T-helper 17 cell (primary cell): ENCODE measurements at regions not wholly inside any gene's neighbourhood (a gene's known extent, or its start where the extent isn't known, plus 50 kb on each side); places are given as distances from the start of the nearest gene placed in this dataset.

Source experiments
- ATAC-seq: fragments of 150-1000 bp; cut with Tn5 transposase; 2 replicates; pipeline ENCODE4 v1.10.0; 2021; ENCODE audit warnings: mild to moderate bottlenecking, moderate library complexity
- DNase-seq, 3 donors: peaks; one replicate each; pipeline versions ENCODE4 v3.0.0 to v3.0.0-alpha.2; 2020 to 2021
- H3K9me3 ChIP-seq: one replicate; pipeline ENCODE4 v1.7.0; 2013; ENCODE audit warnings: low read length, mild to moderate bottlenecking; ENCODE audit not compliant: control insufficient read depth, poor library complexity, severe bottlenecking
- H3K27ac Mint-ChIP-seq: one replicate; pipeline ENCODE4 v1.8.0; 2022; ENCODE audit warnings: mild to moderate bottlenecking, moderate library complexity, mixed read lengths
- H3K27me3 Mint-ChIP-seq: one replicate; pipeline ENCODE4 v1.8.0; 2022; ENCODE audit warnings: mixed read lengths
- H3K36me3 Mint-ChIP-seq: one replicate; pipeline ENCODE4 v1.8.0; 2022; ENCODE audit warnings: low read depth, mixed read lengths
- H3K4me1 Mint-ChIP-seq: one replicate; pipeline ENCODE4 v1.8.0; 2022; ENCODE audit warnings: mild to moderate bottlenecking, mixed read lengths
- H3K4me3 Mint-ChIP-seq: one replicate; pipeline ENCODE4 v1.8.0; 2022; ENCODE audit warnings: mild to moderate bottlenecking, moderate library complexity, mixed read lengths

DNA sequence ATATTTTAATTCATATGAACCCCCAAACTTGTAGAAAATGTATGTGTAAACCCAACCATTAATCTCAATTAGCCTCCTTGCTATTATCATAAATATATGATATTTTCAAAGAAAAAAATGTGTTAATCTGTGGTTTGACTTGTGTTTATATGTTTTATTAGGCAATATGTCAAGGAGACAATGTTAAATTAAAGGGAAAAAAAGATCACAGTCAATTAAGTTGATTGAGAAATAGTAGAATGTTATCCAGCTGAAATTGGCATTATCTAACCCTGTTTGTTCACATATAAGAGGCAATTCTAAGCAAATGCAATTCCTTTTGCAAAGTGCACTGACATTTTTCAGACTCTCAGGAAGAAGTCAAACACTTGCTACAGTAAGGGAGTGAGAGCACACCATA is 745.3 kb downstream of the C12orf50 start:
- no peaks in the 10 kb centered on the region for H3K9me3 ChIP-seq
- Mint-ChIP-seq H3K36me3 (no peaks in the 10 kb centered on the region), H3K27me3 (no peaks in the 10 kb centered on the region), H3K4me1 (no peaks in the 10 kb centered on the region), H3K27ac (no peak overlapping the region), H3K4me3 (no peak overlapping the region)
- DNase-seq (no peak), ATAC-seq (no peak)

DNA sequence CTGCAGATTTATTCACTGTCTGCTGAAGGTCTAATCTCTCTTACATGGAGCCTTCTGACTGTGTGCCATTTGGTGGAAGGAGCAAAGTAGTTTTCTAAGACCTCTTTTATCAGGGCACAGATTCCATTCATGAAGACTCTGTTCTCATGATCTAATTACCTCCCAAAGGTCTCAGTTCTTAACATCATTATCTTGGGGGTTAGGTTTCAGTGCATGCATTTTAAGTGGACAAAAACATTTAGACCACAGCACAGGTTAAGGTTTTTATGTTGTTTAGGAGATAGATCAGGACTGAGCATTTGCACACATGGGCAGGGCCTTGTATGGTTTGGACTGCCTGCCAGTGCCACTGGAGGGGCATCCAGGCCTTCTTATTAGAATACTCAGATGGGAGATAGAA is 746.1 kb downstream of the C12orf50 start:
- no peaks in the 10 kb centered on the region for H3K4me1 Mint-ChIP-seq
- no peak overlapping the region for H3K4me3 Mint-ChIP-seq
- no peak overlapping the region for H3K27ac Mint-ChIP-seq
- no peaks in the 10 kb centered on the region for H3K36me3 Mint-ChIP-seq
- no peaks in the 10 kb centered on the region for H3K9me3 ChIP-seq
- ATAC-seq = no peak
- no peak for DNase-seq
- no peaks in the 10 kb centered on the region for H3K27me3 Mint-ChIP-seq

DNA sequence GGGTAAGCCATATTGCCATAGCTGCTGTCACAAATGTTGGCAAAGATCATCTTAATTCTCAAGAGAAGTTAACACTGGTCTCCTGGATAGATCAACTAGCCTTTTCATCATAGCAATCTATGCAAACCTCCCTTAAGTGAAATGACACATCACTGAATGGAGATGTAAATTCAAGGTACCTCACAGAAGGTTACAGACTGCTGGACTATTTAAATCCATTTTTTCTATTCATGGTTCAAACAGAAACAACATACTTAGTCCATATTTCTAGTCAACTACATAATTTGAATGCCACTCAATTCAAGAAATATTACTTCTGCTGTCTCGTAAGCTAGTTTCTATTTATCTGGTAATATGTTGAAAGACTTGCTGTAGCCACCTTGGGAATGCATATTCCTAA is 748.3 kb downstream of the C12orf50 start:
- Mint-ChIP-seq H3K4me3 (no peak overlapping the region), H3K36me3 (no peaks in the 10 kb centered on the region), H3K4me1 (no peaks in the 10 kb centered on the region), H3K27me3 (no peaks in the 10 kb centered on the region), H3K27ac (no peak overlapping the region)
- no peaks in the 10 kb centered on the region for H3K9me3 ChIP-seq
- DNase-seq = no peak
- no peak for ATAC-seq

DNA sequence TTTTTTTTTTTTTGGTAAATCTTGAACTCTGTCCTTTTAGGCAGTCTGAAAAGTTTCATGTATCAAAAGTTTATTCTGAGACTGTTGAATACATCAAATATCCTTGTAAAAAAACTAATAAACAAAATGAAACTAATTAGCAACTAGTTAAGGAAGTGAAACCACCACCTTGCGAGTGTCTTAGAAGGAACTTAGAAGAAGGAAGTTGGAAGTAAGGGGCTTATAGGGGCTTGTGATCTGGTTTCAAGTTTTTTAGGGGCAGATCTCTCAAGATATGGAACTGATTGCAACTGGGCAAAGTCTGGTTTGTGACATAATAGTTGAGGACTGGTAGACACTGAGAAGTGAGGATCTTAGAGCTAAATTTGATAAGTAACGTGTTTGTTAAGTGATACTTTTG is 748.8 kb downstream of the C12orf50 start:
- Mint-ChIP-seq H3K4me1 (no peaks in the 10 kb centered on the region), H3K27me3 (no peaks in the 10 kb centered on the region), H3K4me3 (no peak overlapping the region), H3K27ac (no peak overlapping the region), H3K36me3 (no peaks in the 10 kb centered on the region)
- ATAC-seq = no peak
- no peaks in the 10 kb centered on the region for H3K9me3 ChIP-seq
- DNase-seq = no peak

DNA sequence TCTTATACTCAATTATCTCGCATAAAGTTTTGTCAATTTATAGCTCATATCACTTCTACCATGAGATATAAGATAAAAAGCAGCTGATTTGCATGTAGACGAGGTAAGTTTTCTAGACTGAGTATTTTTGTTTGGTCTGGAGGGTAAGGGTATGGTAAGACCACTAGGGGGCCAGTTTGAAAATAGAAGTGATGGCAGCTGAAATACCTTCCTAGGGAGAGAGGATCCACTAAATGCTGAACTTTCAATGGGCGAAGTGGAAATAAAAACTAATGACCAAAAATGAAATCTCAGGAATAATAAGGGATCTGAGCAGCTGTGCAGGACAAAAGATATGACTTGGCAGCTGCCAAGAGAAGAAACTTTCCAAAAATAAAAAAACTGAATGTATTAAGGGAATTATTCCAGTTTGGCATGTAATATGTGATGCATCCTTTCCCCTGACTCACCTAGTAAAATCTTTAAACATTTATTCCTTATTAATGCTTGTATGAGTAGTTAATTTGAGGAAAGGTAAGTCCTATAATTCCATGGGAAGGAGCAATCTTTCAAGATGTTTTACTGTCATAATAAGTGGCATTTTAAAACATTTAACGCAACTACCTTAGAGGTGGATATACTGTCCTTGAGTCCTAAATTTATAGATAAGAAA is 754.5 kb downstream of the C12orf50 start:
- Mint-ChIP-seq H3K27me3 (no peaks in the 10 kb centered on the region), H3K27ac (no peak overlapping the region), H3K4me1 (no peaks in the 10 kb centered on the region), H3K4me3 (no peak overlapping the region), H3K36me3 (no peaks in the 10 kb centered on the region)
- DNase-seq = no peak
- no peak for ATAC-seq
- H3K9me3 ChIP-seq = no peaks in the 10 kb centered on the region

DNA sequence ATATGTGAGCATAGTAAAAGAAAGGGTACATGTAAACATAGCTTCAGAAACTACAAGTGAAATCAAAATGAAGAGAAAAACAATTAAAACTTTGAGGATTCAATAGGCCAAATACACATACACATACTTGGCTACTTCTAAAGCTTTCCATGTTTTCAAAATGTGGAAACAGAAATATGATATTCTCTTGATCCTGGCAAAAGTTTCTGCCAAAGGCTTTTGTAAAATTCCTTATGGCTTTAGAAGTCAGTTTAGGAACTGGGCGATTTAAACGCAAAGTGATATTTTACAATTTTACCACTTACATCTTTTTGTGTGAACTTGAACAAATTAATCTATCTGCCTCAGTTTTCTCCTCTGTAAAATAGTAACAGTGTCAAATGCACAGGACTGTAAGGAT is 756.4 kb downstream of the C12orf50 start:
- no peak for DNase-seq
- Mint-ChIP-seq H3K27ac (no peak overlapping the region), H3K4me3 (no peak overlapping the region), H3K27me3 (no peaks in the 10 kb centered on the region), H3K4me1 (no peaks in the 10 kb centered on the region), H3K36me3 (no peaks in the 10 kb centered on the region)
- H3K9me3 ChIP-seq = no peaks in the 10 kb centered on the region
- ATAC-seq = no peak

DNA sequence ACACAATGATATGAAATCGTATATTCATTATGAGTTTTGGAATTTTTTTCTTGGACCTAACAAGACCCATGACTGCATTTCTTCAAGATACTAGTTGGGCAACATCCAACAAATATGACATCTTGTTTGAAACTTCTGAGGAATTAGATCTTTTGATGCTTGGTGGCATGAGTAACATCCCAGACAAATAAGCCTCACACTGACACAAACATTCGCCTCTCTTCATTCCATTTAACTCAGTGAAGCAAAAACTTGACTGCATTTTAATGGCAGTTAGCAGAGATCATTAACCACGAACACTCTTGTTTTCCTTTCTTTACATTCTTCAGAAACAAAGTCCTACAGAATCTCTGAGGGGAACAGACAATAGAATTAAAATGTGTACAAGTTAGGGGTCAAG is 758.3 kb downstream of the C12orf50 start:
- H3K27ac Mint-ChIP-seq = no peak overlapping the region
- ATAC-seq = no peak

DNA sequence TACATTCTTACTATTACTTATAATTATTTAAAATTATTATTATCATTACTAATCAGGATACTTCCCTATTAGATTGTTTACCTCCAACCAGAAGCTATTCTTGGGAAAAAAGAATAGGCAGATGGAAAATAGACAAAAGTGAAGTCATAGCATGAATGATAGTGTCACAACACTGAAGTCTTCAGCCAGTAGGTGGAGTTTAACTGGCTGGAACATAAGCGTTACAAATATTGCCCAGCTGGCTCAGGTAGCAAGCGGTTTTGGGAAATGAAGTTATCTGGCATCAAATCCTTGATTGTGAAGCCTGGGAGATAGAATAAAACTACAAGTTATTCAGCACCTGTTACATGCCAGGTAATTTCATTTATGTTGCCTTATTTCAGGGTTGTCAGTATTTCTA is 762.9 kb downstream of the C12orf50 start:
- H3K9me3 ChIP-seq = no peaks in the 10 kb centered on the region
- Mint-ChIP-seq H3K4me1 (no peaks in the 10 kb centered on the region), H3K4me3 (no peak overlapping the region), H3K36me3 (no peaks in the 10 kb centered on the region), H3K27me3 (no peaks in the 10 kb centered on the region), H3K27ac (no peak overlapping the region)
- ATAC-seq (no peak), DNase-seq (no peak)

More for the DNA sequence above, 758.3 kb downstream of the C12orf50 start:
- Mint-ChIP-seq H3K4me1 (no peaks in the 10 kb centered on the region), H3K4me3 (no peak overlapping the region), H3K36me3 (no peaks in the 10 kb centered on the region), H3K27me3 (no peaks in the 10 kb centered on the region)
- DNase-seq = no peak
- H3K9me3 ChIP-seq = no peaks in the 10 kb centered on the region

DNA sequence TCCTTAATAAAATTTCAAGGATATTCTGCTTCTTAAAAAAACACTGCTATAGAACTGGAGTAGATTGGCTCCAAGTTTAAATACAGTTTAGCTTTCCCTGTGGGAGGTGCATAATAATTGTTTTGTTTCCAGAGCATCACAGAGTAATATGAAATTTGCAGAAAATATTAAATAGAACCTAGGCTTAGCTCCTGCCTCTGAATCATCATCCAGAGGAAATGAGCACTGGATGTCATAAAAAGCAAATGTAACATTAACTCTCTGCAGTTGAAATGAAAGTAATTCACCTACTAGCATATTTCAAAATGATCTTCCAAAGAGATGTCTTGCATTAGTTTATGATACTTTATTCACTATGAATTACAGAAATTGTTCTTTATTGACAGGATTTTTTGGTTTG is 769.8 kb downstream of the C12orf50 start:
- Mint-ChIP-seq H3K27ac (no peak overlapping the region), H3K4me1 (no peaks in the 10 kb centered on the region), H3K27me3 (no peaks in the 10 kb centered on the region), H3K4me3 (no peak overlapping the region), H3K36me3 (no peaks in the 10 kb centered on the region)
- ATAC-seq (no peak), DNase-seq (no peak)
- H3K9me3 ChIP-seq = no peaks in the 10 kb centered on the region

DNA sequence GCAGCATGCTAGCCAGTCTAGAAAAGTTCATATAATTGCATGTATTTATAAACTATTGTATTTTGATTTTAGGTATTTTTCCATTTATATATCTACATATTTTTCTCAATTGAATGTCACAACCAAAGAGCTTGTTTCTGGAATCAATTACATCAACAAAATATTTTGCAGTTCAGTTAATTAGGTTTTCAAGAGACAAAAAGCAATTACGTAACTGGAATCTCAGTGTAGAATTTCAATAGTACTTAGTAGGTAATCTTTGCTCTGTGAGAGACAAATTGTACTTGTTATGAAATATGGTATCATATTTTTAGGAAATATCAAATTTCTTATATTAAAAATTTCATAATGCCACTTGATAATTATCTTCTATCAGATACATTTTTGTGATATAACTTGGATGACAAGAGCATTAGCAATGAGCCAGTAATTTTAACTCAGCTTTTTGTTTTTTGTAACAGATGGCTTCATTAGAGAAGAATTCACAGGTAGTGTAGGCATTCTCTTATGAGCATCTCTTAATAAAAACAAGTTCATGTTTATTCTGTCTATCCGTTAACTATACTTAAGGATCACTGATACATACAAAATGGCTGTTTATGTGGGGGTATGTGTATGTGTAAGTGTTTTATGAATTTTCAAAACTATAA is 774.7 kb downstream of the C12orf50 start:
- ATAC-seq (no peak), DNase-seq (no peak)
- Mint-ChIP-seq H3K4me3 (no peak overlapping the region), H3K36me3 (no peaks in the 10 kb centered on the region), H3K27ac (no peak overlapping the region), H3K27me3 (no peaks in the 10 kb centered on the region), H3K4me1 (no peaks in the 10 kb centered on the region)
- no peaks in the 10 kb centered on the region for H3K9me3 ChIP-seq

DNA sequence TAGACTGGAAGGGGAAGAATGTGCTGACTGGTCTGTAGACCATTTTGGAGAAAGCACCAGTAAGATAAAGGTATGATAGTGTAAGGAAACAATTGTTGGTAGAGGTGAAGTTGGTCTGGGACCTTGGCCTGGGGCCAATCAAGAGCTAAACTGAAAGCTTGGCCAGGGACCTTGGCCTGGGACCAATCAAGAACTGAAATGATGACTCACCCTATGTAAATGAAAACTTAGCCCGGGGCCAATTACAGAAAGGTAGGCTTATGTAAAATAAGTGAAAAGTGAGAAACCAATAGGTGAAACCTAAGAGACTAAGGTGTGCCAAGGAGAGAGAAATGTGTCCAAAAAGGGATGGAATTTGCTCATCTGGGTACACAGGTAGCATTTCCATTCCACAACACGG is 776.0 kb downstream of the C12orf50 start:
- ATAC-seq (no peak), DNase-seq (no peak)
- Mint-ChIP-seq H3K4me1 (no peaks in the 10 kb centered on the region), H3K27ac (no peak overlapping the region), H3K4me3 (no peak overlapping the region), H3K27me3 (no peaks in the 10 kb centered on the region), H3K36me3 (no peaks in the 10 kb centered on the region)
- H3K9me3 ChIP-seq = no peaks in the 10 kb centered on the region

DNA sequence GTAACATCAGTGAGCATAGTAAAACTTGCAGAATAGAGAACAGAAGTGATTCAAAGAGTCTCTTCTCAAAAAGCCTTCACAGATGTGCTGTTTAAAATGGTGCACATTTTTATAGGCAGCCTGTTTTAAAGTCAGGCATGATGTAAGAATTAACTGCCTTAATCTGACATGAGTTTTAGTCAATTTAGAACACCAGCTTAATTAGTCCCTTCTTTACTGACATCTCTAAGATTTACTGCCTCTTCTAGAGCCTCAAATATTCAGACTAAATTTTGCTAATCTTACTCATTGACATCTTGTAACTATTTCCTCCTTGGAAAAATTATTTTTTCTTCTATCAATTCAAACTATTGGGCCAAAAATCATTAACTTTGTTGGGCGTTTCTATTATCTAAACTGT is 782.5 kb downstream of the C12orf50 start:
- no peak for ATAC-seq
- no peaks in the 10 kb centered on the region for H3K36me3 Mint-ChIP-seq

DNA sequence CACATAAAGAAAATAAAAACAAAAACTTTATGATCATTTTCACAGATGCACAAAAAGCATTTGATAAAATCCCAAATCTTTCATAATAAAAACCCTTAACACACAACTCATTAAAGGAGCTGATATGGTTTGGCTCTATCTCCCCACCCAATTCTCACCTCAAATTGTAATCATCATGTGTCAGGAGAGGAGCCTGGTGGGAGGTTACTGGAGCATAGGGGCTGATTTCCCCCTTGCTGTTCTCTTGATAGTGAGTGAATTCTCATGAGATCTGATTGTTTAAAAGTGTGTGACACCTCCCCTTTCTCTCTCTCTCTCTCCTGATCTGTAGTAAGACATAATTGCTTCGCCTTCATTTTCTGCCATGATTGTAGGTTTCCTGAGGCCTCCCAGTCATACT is 790.7 kb downstream of the C12orf50 start:
- H3K36me3 Mint-ChIP-seq = no peaks in the 10 kb centered on the region
- H3K9me3 ChIP-seq = peaks cover 3% of the 10 kb centered on the region
- H3K4me1 Mint-ChIP-seq = no peaks in the 10 kb centered on the region
- no peak overlapping the region for H3K27ac Mint-ChIP-seq
- no peaks in the 10 kb centered on the region for H3K27me3 Mint-ChIP-seq
- DNase-seq = no peak
- no peak for ATAC-seq
- no peak overlapping the region for H3K4me3 Mint-ChIP-seq

More for the DNA sequence above, 782.5 kb downstream of the C12orf50 start:
- Mint-ChIP-seq H3K27me3 (no peaks in the 10 kb centered on the region), H3K4me3 (no peak overlapping the region), H3K4me1 (no peaks in the 10 kb centered on the region), H3K27ac (no peak overlapping the region)
- H3K9me3 ChIP-seq = no peaks in the 10 kb centered on the region
- DNase-seq = no peak

DNA sequence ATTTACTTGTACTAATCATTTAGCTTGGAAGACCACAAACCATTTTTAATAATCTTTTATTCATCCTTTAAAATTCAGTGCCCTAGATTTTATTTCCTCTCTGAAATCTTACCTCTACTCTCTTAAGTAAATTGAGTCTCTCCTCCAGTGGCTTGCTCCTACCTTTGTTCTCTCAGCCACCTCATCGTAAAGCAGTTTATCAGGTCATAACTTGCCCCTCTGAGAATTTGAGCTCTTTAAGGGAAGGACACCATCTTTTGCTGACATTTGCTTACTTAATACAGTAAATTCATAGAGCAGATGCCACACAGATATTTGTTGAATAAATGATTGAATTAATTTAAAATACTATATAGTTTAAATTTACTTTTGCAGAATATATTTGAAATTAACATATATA is 794.3 kb downstream of the C12orf50 start:
- no peaks in the 10 kb centered on the region for H3K4me1 Mint-ChIP-seq
- no peak for DNase-seq
- ATAC-seq = no peak
- no peak overlapping the region for H3K4me3 Mint-ChIP-seq
- no peaks in the 10 kb centered on the region for H3K36me3 Mint-ChIP-seq
- peaks cover 3% of the 10 kb centered on the region for H3K9me3 ChIP-seq
- no peaks in the 10 kb centered on the region for H3K27me3 Mint-ChIP-seq
- H3K27ac Mint-ChIP-seq = no peak overlapping the region
